Ishikawa (cell line): ENCODE measurements at regions not wholly inside any gene's neighbourhood (a gene's known extent, or its start where the extent isn't known, plus 50 kb on each side); places are given as distances from the start of the nearest gene placed in this dataset.

Source experiments
- CEBPB ChIP-seq: IDR thresholded peaks from 2 replicates; pipeline ENCODE4 v1.6.1; 2012
- CREB1 ChIP-seq: IDR thresholded peaks from 2 replicates; pipeline ENCODE4 v1.6.1; 2012; ENCODE audit warnings: low read depth
- EGR1 ChIP-seq: IDR thresholded peaks from 2 replicates; pipeline ENCODE4 v1.6.1; 2012
- EP300 ChIP-seq: IDR thresholded peaks from 2 replicates; pipeline ENCODE4 v1.6.1; 2012; ENCODE audit warnings: borderline replicate concordance
- FOXM1 ChIP-seq: IDR thresholded peaks from 2 replicates; pipeline ENCODE4 v1.6.1; 2012; ENCODE audit warnings: low read depth, borderline replicate concordance
- NFIC ChIP-seq: IDR thresholded peaks from 2 replicates; pipeline ENCODE4 v1.6.1; 2012
- RAD21 ChIP-seq: IDR thresholded peaks from 2 replicates; pipeline ENCODE4 v1.6.1; 2012; ENCODE audit warnings: low read depth
- TAF1 ChIP-seq: IDR thresholded peaks from 2 replicates; pipeline ENCODE4 v1.6.1; 2012; ENCODE audit warnings: low read depth, mild to moderate bottlenecking
- TCF12 ChIP-seq: IDR thresholded peaks from 2 replicates; pipeline ENCODE4 v1.6.1; 2012; ENCODE audit warnings: low read depth
- TEAD4 ChIP-seq: IDR thresholded peaks from 2 replicates; pipeline ENCODE4 v1.6.1; 2012
- YY1 ChIP-seq: IDR thresholded peaks from 2 replicates; pipeline ENCODE4 v1.6.1; 2012; ENCODE audit warnings: low read depth
- ZBTB7A ChIP-seq: IDR thresholded peaks from 2 replicates; pipeline ENCODE4 v1.6.1; 2012; ENCODE audit warnings: low read depth
- TF ChIP-seq, protein P1 (sequence below): IDR thresholded peaks from 2 replicates; pipeline ENCODE4 v1.6.1; 2012
- TF ChIP-seq, protein P2 (sequence below): IDR thresholded peaks from 2 replicates; pipeline ENCODE4 v1.6.1; 2012; ENCODE audit warnings: low read depth, mild to moderate bottlenecking
- TF ChIP-seq, protein P3 (sequence below): IDR thresholded peaks from 2 replicates; pipeline ENCODE4 v1.6.1; 2012

DNA sequence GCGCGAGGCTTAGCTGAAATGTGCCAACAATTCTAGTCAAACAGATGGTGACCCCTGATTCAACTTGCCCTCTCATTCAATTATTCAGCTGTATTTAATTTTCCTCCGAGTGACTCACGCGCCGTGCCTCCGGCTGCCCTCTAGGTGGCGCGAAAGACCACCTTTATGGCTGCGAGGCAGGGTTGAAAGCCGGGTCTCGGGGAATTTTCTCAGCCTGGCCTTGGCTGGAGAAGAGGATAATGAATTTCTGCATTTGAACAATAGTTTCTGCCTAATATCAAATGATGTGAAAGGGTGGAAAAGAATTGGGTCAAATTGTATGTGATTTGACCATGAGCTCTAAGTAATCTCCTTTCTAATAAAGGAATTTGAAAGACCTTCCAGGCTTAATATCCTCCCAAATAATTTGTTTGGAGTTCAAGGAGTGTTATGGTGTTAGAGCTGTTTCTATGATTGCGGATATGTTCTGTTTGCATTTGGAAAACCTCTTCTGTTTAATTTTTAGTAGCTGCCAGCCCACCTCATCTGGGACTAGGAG is 310.9 kb downstream of the ZNF536 start:
- TF ChIP-seq RAD21 = peak; percentile 81
- TF ChIP-seq, protein P1, sequence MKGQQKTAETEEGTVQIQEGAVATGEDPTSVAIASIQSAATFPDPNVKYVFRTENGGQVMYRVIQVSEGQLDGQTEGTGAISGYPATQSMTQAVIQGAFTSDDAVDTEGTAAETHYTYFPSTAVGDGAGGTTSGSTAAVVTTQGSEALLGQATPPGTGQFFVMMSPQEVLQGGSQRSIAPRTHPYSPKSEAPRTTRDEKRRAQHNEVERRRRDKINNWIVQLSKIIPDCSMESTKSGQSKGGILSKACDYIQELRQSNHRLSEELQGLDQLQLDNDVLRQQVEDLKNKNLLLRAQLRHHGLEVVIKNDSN = no peak

DNA sequence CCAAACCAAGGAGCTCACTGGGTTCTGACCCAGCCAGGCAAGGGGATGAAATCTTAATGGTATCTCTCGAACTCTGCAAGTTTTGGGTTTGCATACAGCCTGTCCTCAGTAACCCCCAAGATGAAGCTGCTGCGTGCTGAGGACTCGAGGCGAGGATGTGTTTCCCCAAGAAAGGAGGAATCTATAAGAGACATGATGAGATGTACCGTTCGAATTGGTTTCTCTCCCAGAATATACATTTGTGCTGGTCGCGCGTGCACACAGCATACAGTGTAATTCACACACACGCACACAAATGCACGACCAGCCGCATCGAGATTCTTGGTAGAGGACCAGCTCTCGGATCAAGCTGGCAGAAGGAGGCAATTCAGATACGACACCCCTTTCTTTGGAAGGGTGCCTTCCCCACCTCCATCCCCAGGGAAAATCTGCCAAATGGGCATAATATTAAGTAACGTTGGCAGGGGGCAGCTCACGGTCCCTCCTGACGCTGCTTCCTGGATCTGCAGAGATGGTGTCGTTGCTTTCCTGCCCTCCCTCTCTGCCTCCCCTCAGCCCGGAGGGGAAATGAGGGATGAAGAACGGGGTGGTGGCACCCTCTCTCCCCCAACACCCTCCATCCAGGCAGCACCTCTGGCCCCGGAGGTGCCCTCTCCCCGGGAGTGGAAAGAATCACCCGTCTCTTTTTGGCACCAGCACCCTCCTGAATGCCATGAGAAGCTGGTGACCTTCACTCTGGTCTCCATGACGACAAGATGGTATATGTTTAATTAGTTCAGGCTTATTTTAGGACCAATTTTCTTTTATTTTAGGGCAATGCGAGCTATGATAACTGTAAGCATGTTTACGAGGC is 310.2 kb downstream of the ZNF536 start:
- TF ChIP-seq, protein P2, sequence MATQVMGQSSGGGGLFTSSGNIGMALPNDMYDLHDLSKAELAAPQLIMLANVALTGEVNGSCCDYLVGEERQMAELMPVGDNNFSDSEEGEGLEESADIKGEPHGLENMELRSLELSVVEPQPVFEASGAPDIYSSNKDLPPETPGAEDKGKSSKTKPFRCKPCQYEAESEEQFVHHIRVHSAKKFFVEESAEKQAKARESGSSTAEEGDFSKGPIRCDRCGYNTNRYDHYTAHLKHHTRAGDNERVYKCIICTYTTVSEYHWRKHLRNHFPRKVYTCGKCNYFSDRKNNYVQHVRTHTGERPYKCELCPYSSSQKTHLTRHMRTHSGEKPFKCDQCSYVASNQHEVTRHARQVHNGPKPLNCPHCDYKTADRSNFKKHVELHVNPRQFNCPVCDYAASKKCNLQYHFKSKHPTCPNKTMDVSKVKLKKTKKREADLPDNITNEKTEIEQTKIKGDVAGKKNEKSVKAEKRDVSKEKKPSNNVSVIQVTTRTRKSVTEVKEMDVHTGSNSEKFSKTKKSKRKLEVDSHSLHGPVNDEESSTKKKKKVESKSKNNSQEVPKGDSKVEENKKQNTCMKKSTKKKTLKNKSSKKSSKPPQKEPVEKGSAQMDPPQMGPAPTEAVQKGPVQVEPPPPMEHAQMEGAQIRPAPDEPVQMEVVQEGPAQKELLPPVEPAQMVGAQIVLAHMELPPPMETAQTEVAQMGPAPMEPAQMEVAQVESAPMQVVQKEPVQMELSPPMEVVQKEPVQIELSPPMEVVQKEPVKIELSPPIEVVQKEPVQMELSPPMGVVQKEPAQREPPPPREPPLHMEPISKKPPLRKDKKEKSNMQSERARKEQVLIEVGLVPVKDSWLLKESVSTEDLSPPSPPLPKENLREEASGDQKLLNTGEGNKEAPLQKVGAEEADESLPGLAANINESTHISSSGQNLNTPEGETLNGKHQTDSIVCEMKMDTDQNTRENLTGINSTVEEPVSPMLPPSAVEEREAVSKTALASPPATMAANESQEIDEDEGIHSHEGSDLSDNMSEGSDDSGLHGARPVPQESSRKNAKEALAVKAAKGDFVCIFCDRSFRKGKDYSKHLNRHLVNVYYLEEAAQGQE = no peak
- TF ChIP-seq CEBPB (no peak), TCF12 (no peak), FOXM1 (no peak), TAF1 (no peak), EGR1 (no peak), YY1 (no peak), TEAD4 (no peak), EP300 (no peak), NFIC (no peak), RAD21 (no peak), CREB1 (no peak), ZBTB7A (no peak)
- TF ChIP-seq, protein P1 = no peak
- TF ChIP-seq, protein P3, sequence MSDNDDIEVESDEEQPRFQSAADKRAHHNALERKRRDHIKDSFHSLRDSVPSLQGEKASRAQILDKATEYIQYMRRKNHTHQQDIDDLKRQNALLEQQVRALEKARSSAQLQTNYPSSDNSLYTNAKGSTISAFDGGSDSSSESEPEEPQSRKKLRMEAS = no peak

DNA sequence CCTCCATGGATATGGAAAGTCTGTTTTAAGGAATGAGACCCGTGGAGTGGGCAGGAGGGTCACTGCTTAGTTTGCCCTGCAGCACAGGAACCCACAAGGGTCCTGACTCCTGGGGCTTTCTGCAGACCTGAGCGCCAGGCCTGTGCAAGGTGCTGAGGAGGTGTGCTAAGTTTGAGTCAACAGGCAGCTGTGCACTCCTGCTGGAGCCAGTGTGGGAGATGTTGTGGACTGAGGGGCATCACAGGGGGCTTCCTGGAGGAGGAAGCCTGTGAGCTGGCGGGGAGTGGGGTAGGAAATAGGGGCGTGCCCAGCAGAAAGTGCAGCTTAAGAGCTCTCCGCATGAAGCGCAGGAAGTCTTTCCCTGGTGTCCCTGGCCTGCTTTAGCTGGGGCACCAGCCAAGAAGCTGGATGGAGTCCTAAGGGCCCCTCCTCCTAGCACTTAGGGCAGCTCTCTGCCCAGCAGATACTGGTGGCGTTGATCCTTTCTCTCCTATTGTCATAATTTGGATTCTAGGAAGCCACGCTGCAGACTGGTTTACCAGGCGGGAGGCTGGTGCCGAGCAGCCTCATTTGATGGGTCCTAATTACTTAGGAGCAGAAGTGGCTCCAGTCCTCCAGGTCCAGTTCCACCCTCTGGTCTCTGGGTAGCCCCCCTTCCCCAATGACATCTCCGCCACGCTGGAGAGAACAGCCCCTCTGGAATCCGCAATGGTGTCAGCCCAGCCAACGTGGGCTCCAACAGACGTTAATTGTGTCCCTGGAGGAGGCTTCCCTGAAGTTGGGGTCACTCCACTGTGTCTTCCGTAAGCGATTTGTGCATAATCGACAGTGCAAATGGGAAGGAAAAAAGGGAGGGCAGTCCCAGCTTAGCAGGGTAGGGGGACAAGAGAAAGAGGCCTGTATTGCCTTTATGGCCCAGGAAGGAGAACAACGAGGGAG is 309.2 kb downstream of the ZNF536 start:
- TF ChIP-seq ZBTB7A (no peak), RAD21 (no peak), YY1 (no peak), CREB1 (no peak), TEAD4 (no peak), EP300 (no peak), TAF1 (no peak), EGR1 (no peak), CEBPB (no peak), TCF12 (no peak), FOXM1 (no peak), NFIC (no peak)
- TF ChIP-seq, protein P3 = no peak
- TF ChIP-seq, protein P1 = no peak
- TF ChIP-seq, protein P2 = no peak

DNA sequence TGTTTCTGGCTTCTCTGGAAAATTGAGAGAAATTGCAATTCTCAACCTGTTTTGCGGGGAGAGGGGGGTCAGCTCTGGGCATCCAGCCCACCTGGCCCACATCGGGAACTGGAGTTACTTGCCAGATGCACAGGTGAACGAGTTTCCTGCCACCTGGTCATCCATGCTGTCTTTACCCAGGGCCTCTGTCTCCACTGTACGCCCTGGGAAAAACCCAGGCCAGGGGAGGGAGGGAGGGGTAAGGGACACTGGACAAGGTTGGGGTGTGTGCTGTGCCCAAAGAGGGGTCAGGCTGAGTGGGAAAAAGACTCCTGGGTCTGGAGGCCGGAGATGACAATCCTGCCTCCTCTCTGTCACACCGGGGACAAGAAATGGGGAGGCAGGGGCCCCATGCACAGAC is 307.6 kb downstream of the ZNF536 start:
- TF ChIP-seq FOXM1 = no peak
- TF ChIP-seq, protein P3 = no peak
- no peak for TF ChIP-seq YY1
- no peak for TF ChIP-seq TAF1
- TF ChIP-seq, protein P1 = no peak
- TF ChIP-seq EP300 = no peak
- TF ChIP-seq, protein P2 = no peak
- no peak for TF ChIP-seq TEAD4
- TF ChIP-seq RAD21 = no peak
- TF ChIP-seq ZBTB7A = no peak
- no peak for TF ChIP-seq EGR1
- no peak for TF ChIP-seq CEBPB
- no peak for TF ChIP-seq CREB1
- no peak for TF ChIP-seq TCF12
- TF ChIP-seq NFIC = no peak
